PFSK-1 (cell line): ENCODE measurements at regions not wholly inside any gene's neighbourhood (a gene's known extent, or its start where the extent isn't known, plus 50 kb on each side); places are given as distances from the start of the nearest gene placed in this dataset.

Experiments used
- FOXP2 ChIP-seq: optimal IDR thresholded peaks from 2 replicates; pipeline ENCODE3; 2011; ENCODE audit warnings: borderline replicate concordance, control low read depth, inconsistent platforms; ENCODE audit not compliant: insufficient read depth; ENCODE audit errors: extremely low read length, extremely low read depth
- POLR2AphosphoS5 ChIP-seq: IDR thresholded peaks from 2 replicates; pipeline ENCODE4 v1.6.1; 2012; ENCODE audit warnings: low read depth, mild to moderate bottlenecking, control low read depth, low read length, moderate library complexity
- REST ChIP-seq, 2 experiments: IDR thresholded peaks; 2 replicates each; pipeline versions ENCODE4 v1.6.1 to v1.8.0; 2011 to 2012; ENCODE audit warnings: low read depth in 2 of 2, low read length in 2 of 2, control low read depth in 1 of 2, inconsistent platforms in 1 of 2, mild to moderate bottlenecking in 1 of 2, moderate library complexity in 1 of 2; ENCODE audit not compliant: insufficient read depth in 1 of 2
- SIN3A ChIP-seq: IDR thresholded peaks from 2 replicates; pipeline ENCODE4 v1.6.1; 2012; ENCODE audit warnings: mild to moderate bottlenecking, low read length, moderate library complexity, borderline replicate concordance; ENCODE audit not compliant: insufficient read depth
- TAF1 ChIP-seq: IDR thresholded peaks from 2 replicates; pipeline ENCODE4 v1.6.1; 2012; ENCODE audit warnings: low read length, control low read depth, borderline replicate concordance; ENCODE audit not compliant: insufficient read depth

- TF ChIP-seq REST (IDR thresholded peaks at IDR 0.05; ENCODE audit: insufficient read depth in 1 of 2, low read depth in 2 of 2, low read length in 2 of 2) (no peak), SIN3A (no peak), TAF1 (no peak), POLR2AphosphoS5 (no peak)
Measured at GRCh38 chr14:98301681-98302080, 970.3 kb downstream of the BCL11B start.

DNA sequence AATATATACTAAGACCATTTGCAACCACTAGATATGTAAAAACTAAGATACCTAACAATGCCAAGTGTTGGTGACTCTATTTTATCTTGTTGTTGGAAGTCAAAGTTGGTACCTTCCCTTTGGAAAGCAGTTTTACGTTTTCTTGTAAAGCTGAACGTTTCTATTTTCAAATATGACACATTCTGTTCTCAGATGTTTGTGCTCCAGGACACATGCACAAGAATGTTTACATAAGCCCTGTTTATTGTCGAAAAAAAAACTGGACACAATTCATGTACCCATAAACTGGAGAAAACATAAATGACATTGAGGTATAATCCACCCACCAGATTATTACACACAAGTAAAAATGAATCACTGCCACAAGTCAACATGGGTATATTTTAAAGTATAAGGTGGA is 967.4 kb downstream of the BCL11B start:
- TF ChIP-seq REST (IDR thresholded peaks at IDR 0.05; ENCODE audit: insufficient read depth in 1 of 2, low read depth in 2 of 2, low read length in 2 of 2) = no peak
- no peak for TF ChIP-seq SIN3A
- TF ChIP-seq TAF1 = no peak
- TF ChIP-seq FOXP2 = no peak
- TF ChIP-seq POLR2AphosphoS5 = no peak

- TF ChIP-seq REST (IDR thresholded peaks at IDR 0.05; ENCODE audit: insufficient read depth in 1 of 2, low read depth in 2 of 2, low read length in 2 of 2) (no peak), TAF1 (no peak), POLR2AphosphoS5 (no peak), FOXP2 (no peak), SIN3A (no peak)
Measured at GRCh38 chr14:98309591-98309990, 962.4 kb downstream of the BCL11B start.

- no peak for TF ChIP-seq TAF1
- no peak for TF ChIP-seq POLR2AphosphoS5
- no peak for TF ChIP-seq REST (IDR thresholded peaks at IDR 0.05; ENCODE audit: insufficient read depth in 1 of 2, low read depth in 2 of 2, low read length in 2 of 2)
- TF ChIP-seq FOXP2 = no peak
- TF ChIP-seq SIN3A = no peak
Measured at GRCh38 chr14:98312006-98312405, 960.0 kb downstream of the BCL11B start.

DNA sequence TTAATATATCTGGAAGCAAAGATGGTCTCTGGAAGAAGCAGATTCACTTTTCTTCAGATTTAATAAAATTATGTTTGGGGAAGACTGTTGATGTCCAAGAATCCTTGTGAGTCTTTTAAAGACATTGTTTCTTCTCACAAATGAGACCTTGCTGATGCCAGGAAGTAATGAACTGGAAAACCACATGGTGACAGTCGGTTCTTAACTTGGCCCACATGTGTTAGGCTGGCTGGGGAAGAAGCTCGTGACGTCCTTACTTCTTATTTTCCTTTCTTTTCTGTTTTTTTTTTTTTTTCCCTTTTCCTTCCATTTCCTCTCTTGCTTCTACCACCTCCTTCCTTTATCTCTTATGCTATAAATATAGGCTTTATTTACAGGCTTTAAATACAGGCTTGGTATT is 950.2 kb downstream of the BCL11B start:
- no peak for TF ChIP-seq TAF1
- no peak for TF ChIP-seq SIN3A
- no peak for TF ChIP-seq POLR2AphosphoS5
- TF ChIP-seq FOXP2 = no peak
- TF ChIP-seq REST (IDR thresholded peaks at IDR 0.05; ENCODE audit: insufficient read depth in 1 of 2, low read depth in 2 of 2, low read length in 2 of 2) = no peak
